Activated CD4-positive, alpha-beta memory T cell treated with anti-CD3 and anti-CD28 coated beads for 36 hours (primary cell): ENCODE measurements at regions not wholly inside any gene's neighbourhood (a gene's known extent, or its start where the extent isn't known, plus 50 kb on each side); places are given as distances from the start of the nearest gene placed in this dataset.
"Not testable (repeated sequence)": the region's sequence is repeated elsewhere in the genome, so short reads cannot be mapped to it uniquely, and the experiment has no call there.

Source experiments
- CTCF ChIA-PET: fragments of 350-600 bp; sonication (Branson Sonifier 250); formaldehyde crosslinking; loops from one replicate; lab custom pipeline; 2021; ENCODE audit warnings: antibody characterized with exemption, inconsistent platforms; lab: Charles Lee
- POLR2A ChIA-PET: fragments of 350-600 bp; sonication (Branson Sonifier 250); formaldehyde crosslinking; loops from one replicate; lab custom pipeline; 2021; ENCODE audit warnings: antibody characterized with exemption; lab: Charles Lee
- DNase-seq: peaks from one replicate; pipeline ENCODE4 v3.0.0-alpha.2; 2020
- H3K27ac Mint-ChIP-seq: one replicate; pipeline ENCODE4 v1.8.0; 2021; ENCODE audit warnings: mixed read lengths
- H3K27me3 Mint-ChIP-seq: one replicate; pipeline ENCODE4 v1.8.0; 2021; ENCODE audit warnings: mixed read lengths
- H3K36me3 Mint-ChIP-seq: one replicate; pipeline ENCODE4 v1.8.0; 2021; ENCODE audit warnings: mixed read lengths
- H3K4me1 Mint-ChIP-seq: one replicate; pipeline ENCODE4 v1.8.0; 2021; ENCODE audit warnings: low read depth, mixed read lengths
- H3K4me3 Mint-ChIP-seq: one replicate; pipeline ENCODE4 v1.8.0; 2021; ENCODE audit warnings: mild to moderate bottlenecking, mixed read lengths
- H3K9me3 Mint-ChIP-seq: one replicate; pipeline ENCODE4 v1.8.0; 2021; ENCODE audit warnings: mixed read lengths
- intact Hi-C: fragments of 100-400 bp; cut with micrococcal nuclease; formaldehyde crosslinking; loops from one replicate; pipeline ENCODE4 v1.15.1; 2023

GRCh38 chr17:64728041-64728695, 66.1 kb upstream of the SMURF2 start:
- H3K36me3 Mint-ChIP-seq = no peaks in the 10 kb centered on the region
- H3K27me3 Mint-ChIP-seq = no peaks in the 10 kb centered on the region
- CTCF ChIA-PET = no interaction called here
- POLR2A ChIA-PET = no interaction called here
- no peak overlapping the region for H3K4me3 Mint-ChIP-seq
- H3K27ac Mint-ChIP-seq = no peak overlapping the region
- H3K9me3 Mint-ChIP-seq = no peaks in the 10 kb centered on the region
- H3K4me1 Mint-ChIP-seq = no peaks in the 10 kb centered on the region
- intact Hi-C loops = no loop called here
- DNase-seq = no peak

GRCh38 chr17:64726025-64726424, 63.9 kb upstream of the SMURF2 start:
- POLR2A ChIA-PET, H3K27ac Mint-ChIP-seq, H3K4me3 Mint-ChIP-seq, H3K36me3 Mint-ChIP-seq, H3K27me3 Mint-ChIP-seq, H3K4me1 Mint-ChIP-seq, CTCF ChIA-PET, intact Hi-C loops, H3K9me3 Mint-ChIP-seq, DNase-seq: not testable (repeated sequence)

- H3K36me3 Mint-ChIP-seq, POLR2A ChIA-PET: not testable (repeated sequence)
- CTCF ChIA-PET = interaction anchor here (1.1 kb wide), 1 partner anchor 231 kb away, joined by 3 read pairs; no protein-coding TSS in a partner anchor
Observed at GRCh38 chr17:64724246-64724645, 62.1 kb upstream of the SMURF2 start.

GRCh38 chr17:64723781-64724180, 61.7 kb upstream of the SMURF2 start:
- POLR2A ChIA-PET = no interaction called here
- CTCF ChIA-PET = no interaction called here
- Mint-ChIP-seq H3K27me3 (no peaks in the 10 kb centered on the region), H3K4me3 (no peak overlapping the region), H3K9me3 (no peaks in the 10 kb centered on the region), H3K27ac (no peak overlapping the region), H3K36me3 (no peaks in the 10 kb centered on the region), H3K4me1 (no peaks in the 10 kb centered on the region)
- no peak for DNase-seq
- intact Hi-C loops = no loop called here

More at GRCh38 chr17:64724246-64724645, 62.1 kb upstream of the SMURF2 start:
- H3K4me1 Mint-ChIP-seq, H3K9me3 Mint-ChIP-seq, H3K27me3 Mint-ChIP-seq, intact Hi-C loops, H3K4me3 Mint-ChIP-seq, DNase-seq, H3K27ac Mint-ChIP-seq: not testable (repeated sequence)

- H3K4me3 Mint-ChIP-seq, H3K4me1 Mint-ChIP-seq, CTCF ChIA-PET, DNase-seq, H3K36me3 Mint-ChIP-seq, H3K9me3 Mint-ChIP-seq, H3K27me3 Mint-ChIP-seq, intact Hi-C loops, H3K27ac Mint-ChIP-seq, POLR2A ChIA-PET: not testable (repeated sequence)
Observed at GRCh38 chr17:64721556-64721955, 59.4 kb upstream of the SMURF2 start.

- DNase-seq, H3K27me3 Mint-ChIP-seq, intact Hi-C loops, H3K4me3 Mint-ChIP-seq, H3K9me3 Mint-ChIP-seq, H3K4me1 Mint-ChIP-seq, POLR2A ChIA-PET, H3K27ac Mint-ChIP-seq, CTCF ChIA-PET, H3K36me3 Mint-ChIP-seq: not testable (repeated sequence)
Observed at GRCh38 chr17:64720253-64720652, 58.1 kb upstream of the SMURF2 start.

GRCh38 chr17:64719517-64719916, 57.4 kb upstream of the SMURF2 start:
- intact Hi-C loops = loop anchor here (10.0 kb wide), 1 partner anchor 55 kb away; the partner anchor contains the start of gene SMURF2
- POLR2A ChIA-PET, H3K4me3 Mint-ChIP-seq, DNase-seq, H3K4me1 Mint-ChIP-seq, H3K27ac Mint-ChIP-seq, H3K9me3 Mint-ChIP-seq, H3K36me3 Mint-ChIP-seq, H3K27me3 Mint-ChIP-seq: not testable (repeated sequence)
- CTCF ChIA-PET = interaction anchor here (1.0 kb wide), 1 partner anchor 299 kb away, joined by 3 read pairs; no protein-coding TSS in a partner anchor

- intact Hi-C loops = loop anchor here (10.0 kb wide), 1 partner anchor 54 kb away; the partner anchor contains the start of gene SMURF2
- H3K4me1 Mint-ChIP-seq, H3K36me3 Mint-ChIP-seq, H3K27me3 Mint-ChIP-seq, POLR2A ChIA-PET, H3K4me3 Mint-ChIP-seq, H3K9me3 Mint-ChIP-seq, H3K27ac Mint-ChIP-seq, DNase-seq: not testable (repeated sequence)
- CTCF ChIA-PET = interaction anchor here (1.0 kb wide), 1 partner anchor 299 kb away, joined by 3 read pairs; no protein-coding TSS in a partner anchor
Observed at GRCh38 chr17:64718816-64719215, 56.7 kb upstream of the SMURF2 start.

GRCh38 chr17:64718058-64718457, 56.0 kb upstream of the SMURF2 start:
- Mint-ChIP-seq H3K27ac (no peak overlapping the region), H3K9me3 (no peaks in the 10 kb centered on the region), H3K36me3 (no peaks in the 10 kb centered on the region), H3K27me3 (no peaks in the 10 kb centered on the region), H3K4me3 (no peak overlapping the region), H3K4me1 (peaks cover 12% of the 10 kb centered on the region)
- intact Hi-C loops = loop anchor here (10.0 kb wide), 1 partner anchor 53 kb away; the partner anchor contains the start of gene SMURF2
- POLR2A ChIA-PET = no interaction called here
- no peak for DNase-seq
- CTCF ChIA-PET = no interaction called here

GRCh38 chr17:64716496-64716895, 54.4 kb upstream of the SMURF2 start:
- H3K27me3 Mint-ChIP-seq, POLR2A ChIA-PET, DNase-seq, H3K9me3 Mint-ChIP-seq, CTCF ChIA-PET, H3K4me3 Mint-ChIP-seq, H3K27ac Mint-ChIP-seq, H3K36me3 Mint-ChIP-seq: not testable (repeated sequence)
- peaks cover 24% of the 10 kb centered on the region for H3K4me1 Mint-ChIP-seq
- intact Hi-C loops = loop anchor here (10.0 kb wide), 1 partner anchor 52 kb away; the partner anchor contains the start of gene SMURF2

GRCh38 chr17:64713786-64714185, 51.7 kb upstream of the SMURF2 start:
- CTCF ChIA-PET, POLR2A ChIA-PET, H3K27me3 Mint-ChIP-seq, H3K36me3 Mint-ChIP-seq, H3K9me3 Mint-ChIP-seq: not testable (repeated sequence)
- Mint-ChIP-seq H3K27ac (peak overlapping the region; percentile 1), H3K4me1 (peaks cover 42% of the 10 kb centered on the region), H3K4me3 (peak overlapping the region; percentile 66)
- intact Hi-C loops = loop anchor here (10.0 kb wide), 1 partner anchor 49 kb away; the partner anchor contains the start of gene SMURF2
- DNase-seq = peak; percentile 36

- intact Hi-C loops = loop anchor here (10.0 kb wide), 1 partner anchor 48 kb away; the partner anchor contains the start of gene SMURF2
- H3K9me3 Mint-ChIP-seq, H3K27me3 Mint-ChIP-seq, H3K36me3 Mint-ChIP-seq, POLR2A ChIA-PET: not testable (repeated sequence)
- peaks cover 49% of the 10 kb centered on the region for H3K4me1 Mint-ChIP-seq
- DNase-seq = peak; percentile 36
- H3K27ac Mint-ChIP-seq = peak overlapping the region; percentile 56
- CTCF ChIA-PET = interaction anchor here (0.7 kb wide), 1 partner anchor 44 kb away, joined by 3 read pairs; no protein-coding TSS in a partner anchor
- peak overlapping the region; percentile 66 for H3K4me3 Mint-ChIP-seq
Observed at GRCh38 chr17:64712557-64713351, 50.6 kb upstream of the SMURF2 start.
